Loucy (cell line): ENCODE measurements at regions not wholly inside any gene's neighbourhood (a gene's known extent, or its start where the extent isn't known, plus 50 kb on each side); places are given as distances from the start of the nearest gene placed in this dataset.

ENCODE experiments used
- EZH2phosphoT487 ChIP-seq: fragments of 200-600 bp; IDR thresholded peaks from 2 replicates; pipeline ENCODE4 v1.6.1; 2018; ENCODE audit warnings: antibody characterized with exemption, mild to moderate bottlenecking, moderate library complexity, borderline replicate concordance
- TF ChIP-seq, protein P1 (sequence below): fragments of 200-600 bp; sonication (generic); conservative IDR thresholded peaks from 2 replicates; pipeline ENCODE4 v1.5.1; 2014; ENCODE audit warnings: mild to moderate bottlenecking, antibody characterized with exemption, low read length

DNA sequence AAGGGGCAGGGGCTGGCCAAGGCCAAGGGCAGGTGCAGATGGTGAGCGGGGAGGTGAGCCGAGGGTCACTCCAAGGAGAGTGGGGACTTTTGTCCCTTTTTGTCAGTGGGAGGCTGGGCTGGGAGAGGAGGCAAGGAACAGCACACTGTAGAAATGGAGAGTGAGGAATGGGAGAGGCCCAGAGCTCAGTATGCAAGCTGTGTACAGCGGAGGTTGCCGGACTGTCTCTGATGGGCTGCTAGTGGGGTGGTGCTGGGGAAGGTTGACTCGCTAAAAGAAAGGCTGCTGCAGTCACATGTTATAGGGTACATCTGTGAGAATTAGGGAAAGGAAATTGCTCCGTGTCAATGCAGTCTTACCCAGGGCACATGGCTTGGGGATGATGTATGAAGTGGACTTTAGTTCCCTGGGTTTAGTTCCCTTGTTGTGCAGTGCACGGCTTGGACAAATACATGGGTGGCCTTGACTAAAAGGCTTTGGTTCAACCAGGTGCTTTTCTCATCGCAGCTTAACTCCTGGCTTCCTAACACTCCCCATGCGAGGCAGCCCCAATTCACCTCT, 57.1 kb upstream of the STX18 start:
- TF ChIP-seq, protein P1, sequence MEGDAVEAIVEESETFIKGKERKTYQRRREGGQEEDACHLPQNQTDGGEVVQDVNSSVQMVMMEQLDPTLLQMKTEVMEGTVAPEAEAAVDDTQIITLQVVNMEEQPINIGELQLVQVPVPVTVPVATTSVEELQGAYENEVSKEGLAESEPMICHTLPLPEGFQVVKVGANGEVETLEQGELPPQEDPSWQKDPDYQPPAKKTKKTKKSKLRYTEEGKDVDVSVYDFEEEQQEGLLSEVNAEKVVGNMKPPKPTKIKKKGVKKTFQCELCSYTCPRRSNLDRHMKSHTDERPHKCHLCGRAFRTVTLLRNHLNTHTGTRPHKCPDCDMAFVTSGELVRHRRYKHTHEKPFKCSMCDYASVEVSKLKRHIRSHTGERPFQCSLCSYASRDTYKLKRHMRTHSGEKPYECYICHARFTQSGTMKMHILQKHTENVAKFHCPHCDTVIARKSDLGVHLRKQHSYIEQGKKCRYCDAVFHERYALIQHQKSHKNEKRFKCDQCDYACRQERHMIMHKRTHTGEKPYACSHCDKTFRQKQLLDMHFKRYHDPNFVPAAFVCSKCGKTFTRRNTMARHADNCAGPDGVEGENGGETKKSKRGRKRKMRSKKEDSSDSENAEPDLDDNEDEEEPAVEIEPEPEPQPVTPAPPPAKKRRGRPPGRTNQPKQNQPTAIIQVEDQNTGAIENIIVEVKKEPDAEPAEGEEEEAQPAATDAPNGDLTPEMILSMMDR: no peak
- no peak for TF ChIP-seq EZH2phosphoT487
